ENCODE measurements at regions not wholly inside any gene's neighbourhood (a gene's known extent, or its start where the extent isn't known, plus 50 kb on each side); places are given as distances from the start of the nearest gene placed in this dataset.
"Not testable (repeated sequence)": the region's sequence is repeated elsewhere in the genome, so short reads cannot be mapped to it uniquely, and the experiment has no call there.

DNA sequence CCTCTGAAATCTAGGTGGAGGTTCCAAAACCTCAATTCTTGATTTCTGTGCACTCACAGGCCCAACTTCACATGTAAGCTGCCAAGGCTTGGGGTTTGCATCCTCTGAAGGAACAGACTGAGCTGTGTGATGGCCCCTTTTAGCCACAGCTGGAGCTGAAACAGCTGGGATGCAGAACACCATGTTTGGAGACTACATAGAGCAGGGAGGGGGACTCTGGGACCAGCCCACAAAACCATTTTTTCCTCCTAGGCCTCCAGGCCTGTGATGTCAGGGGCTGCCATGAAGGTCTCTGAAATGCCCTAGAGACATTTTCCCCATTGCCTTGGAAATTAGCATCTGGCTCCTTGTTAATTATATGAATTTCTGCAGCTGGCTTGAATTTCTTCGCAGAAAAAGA, 1025.9 kb upstream of the NOVA1 start:
- no peaks in the 10 kb centered on the region for H3K27me3 Mint-ChIP-seq
- POLR2A ChIA-PET: no interaction called here
- no peak overlapping the region for H3K4me3 Mint-ChIP-seq
- no peak overlapping the region for H3K27ac Mint-ChIP-seq
- ATAC-seq (ENCODE audit: low read depth) (no peak), DNase-seq (no peak)
- no peaks in the 10 kb centered on the region for H3K4me1 Mint-ChIP-seq
- peaks cover 14% of the 10 kb centered on the region for H3K9me3 Mint-ChIP-seq
- no peaks in the 10 kb centered on the region for H3K36me3 Mint-ChIP-seq

DNA sequence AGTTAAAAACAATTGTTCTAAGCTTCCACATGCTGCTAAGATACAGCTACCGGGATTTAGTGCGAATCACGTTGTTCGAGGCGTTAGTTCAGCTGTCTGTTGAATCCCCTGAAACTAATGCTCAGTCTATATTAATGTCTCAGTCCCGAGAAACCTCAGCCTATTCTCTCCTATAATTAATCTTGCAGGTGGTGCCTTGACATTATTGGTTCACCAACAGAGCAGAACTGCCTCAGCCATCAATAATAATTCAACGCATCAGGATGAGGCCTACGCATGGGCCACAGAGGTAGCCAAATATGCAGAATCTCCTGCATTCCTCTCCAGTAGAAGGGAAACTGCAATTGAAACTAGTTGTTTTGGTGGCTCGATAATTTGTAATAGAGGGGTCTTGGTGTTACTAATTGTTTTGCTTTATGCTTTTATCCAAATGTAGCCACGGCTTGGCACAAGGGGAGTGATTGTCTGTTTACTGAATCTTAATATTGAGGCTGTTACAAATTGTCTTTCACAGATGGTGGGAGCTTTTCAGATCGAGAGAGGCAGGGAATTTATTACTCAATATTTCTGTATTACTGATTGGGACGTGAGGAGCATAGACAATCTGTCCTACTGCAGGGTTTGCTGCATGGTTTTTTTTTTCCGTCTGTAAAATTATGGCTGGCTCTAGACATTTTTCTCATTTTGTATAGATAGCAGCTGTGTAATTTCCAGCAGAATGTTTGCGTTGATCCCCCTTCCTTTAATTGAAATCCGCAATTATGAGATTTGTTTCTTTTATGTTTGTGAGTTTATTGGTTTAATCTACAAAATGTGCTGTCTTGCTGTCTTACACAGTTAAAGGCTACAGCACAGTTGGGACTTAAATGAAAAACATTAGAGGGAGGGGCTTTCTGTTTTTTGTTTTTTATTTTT, 1036.5 kb upstream of the NOVA1 start:
- Mint-ChIP-seq H3K36me3 (no peaks in the 10 kb centered on the region), H3K4me3 (no peak overlapping the region), H3K4me1 (no peaks in the 10 kb centered on the region), H3K9me3 (peaks cover 11% of the 10 kb centered on the region), H3K27me3 (no peaks in the 10 kb centered on the region), H3K27ac (no peak overlapping the region)
- DNase-seq (no peak), ATAC-seq (ENCODE audit: low read depth) (no peak)
- POLR2A ChIA-PET: no interaction called here

- DNase-seq; POLR2A ChIA-PET; H3K27ac Mint-ChIP-seq; H3K4me3 Mint-ChIP-seq; H3K4me1 Mint-ChIP-seq; ATAC-seq (ENCODE audit: low read depth); H3K36me3 Mint-ChIP-seq; H3K27me3 Mint-ChIP-seq; H3K9me3 Mint-ChIP-seq: not testable (repeated sequence)
Observed at GRCh38 chr14:27640688-27641087, 1042.9 kb upstream of the NOVA1 start.

GRCh38 chr14:27642251-27642866, 1044.5 kb upstream of the NOVA1 start:
- H3K36me3 Mint-ChIP-seq: no peaks in the 10 kb centered on the region
- no peaks in the 10 kb centered on the region for H3K4me1 Mint-ChIP-seq
- H3K4me3 Mint-ChIP-seq: no peak overlapping the region
- POLR2A ChIA-PET: no interaction called here
- no peaks in the 10 kb centered on the region for H3K27me3 Mint-ChIP-seq
- ATAC-seq (ENCODE audit: low read depth): no peak
- no peak for DNase-seq
- H3K27ac Mint-ChIP-seq: no peak overlapping the region
- H3K9me3 Mint-ChIP-seq: peaks cover 5% of the 10 kb centered on the region

DNA sequence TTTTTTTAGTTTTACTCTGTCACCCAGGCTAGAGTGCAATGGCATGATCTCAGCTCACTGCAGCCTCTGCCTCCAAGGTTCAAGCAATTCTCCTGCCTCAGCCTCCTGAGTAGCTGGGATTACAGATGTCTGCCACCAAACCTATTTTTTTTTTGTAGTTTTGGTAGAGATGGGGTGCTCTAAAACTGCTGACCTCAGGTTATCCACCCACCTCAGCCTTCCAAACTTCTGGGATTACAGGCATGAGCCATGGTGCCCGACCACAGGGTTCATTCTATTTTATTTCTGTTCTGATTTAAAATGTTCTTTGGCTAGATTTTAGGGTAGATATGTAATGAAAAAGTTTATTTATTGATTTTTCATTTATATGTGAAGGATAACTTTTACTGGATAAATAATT, 1062.8 kb upstream of the NOVA1 start:
- no peak overlapping the region for H3K4me3 Mint-ChIP-seq
- POLR2A ChIA-PET: no interaction called here

GRCh38 chr14:27668531-27668930, 1070.7 kb upstream of the NOVA1 start:
- Mint-ChIP-seq H3K36me3 (no peaks in the 10 kb centered on the region), H3K4me1 (no peaks in the 10 kb centered on the region), H3K27ac (no peak overlapping the region), H3K4me3 (no peak overlapping the region), H3K27me3 (no peaks in the 10 kb centered on the region), H3K9me3 (peaks cover 13% of the 10 kb centered on the region)
- no peak for DNase-seq
- no peak for ATAC-seq (ENCODE audit: low read depth)
- POLR2A ChIA-PET: no interaction called here

More for the DNA sequence above, 1062.8 kb upstream of the NOVA1 start:
- Mint-ChIP-seq H3K36me3 (no peaks in the 10 kb centered on the region), H3K27me3 (no peaks in the 10 kb centered on the region), H3K27ac (no peak overlapping the region), H3K9me3 (peaks cover 9% of the 10 kb centered on the region), H3K4me1 (no peaks in the 10 kb centered on the region)
- no peak for ATAC-seq (ENCODE audit: low read depth)
- DNase-seq: no peak

- H3K4me1 Mint-ChIP-seq: no peaks in the 10 kb centered on the region
Observed at GRCh38 chr14:27672047-27672446, 1074.2 kb upstream of the NOVA1 start.

DNA sequence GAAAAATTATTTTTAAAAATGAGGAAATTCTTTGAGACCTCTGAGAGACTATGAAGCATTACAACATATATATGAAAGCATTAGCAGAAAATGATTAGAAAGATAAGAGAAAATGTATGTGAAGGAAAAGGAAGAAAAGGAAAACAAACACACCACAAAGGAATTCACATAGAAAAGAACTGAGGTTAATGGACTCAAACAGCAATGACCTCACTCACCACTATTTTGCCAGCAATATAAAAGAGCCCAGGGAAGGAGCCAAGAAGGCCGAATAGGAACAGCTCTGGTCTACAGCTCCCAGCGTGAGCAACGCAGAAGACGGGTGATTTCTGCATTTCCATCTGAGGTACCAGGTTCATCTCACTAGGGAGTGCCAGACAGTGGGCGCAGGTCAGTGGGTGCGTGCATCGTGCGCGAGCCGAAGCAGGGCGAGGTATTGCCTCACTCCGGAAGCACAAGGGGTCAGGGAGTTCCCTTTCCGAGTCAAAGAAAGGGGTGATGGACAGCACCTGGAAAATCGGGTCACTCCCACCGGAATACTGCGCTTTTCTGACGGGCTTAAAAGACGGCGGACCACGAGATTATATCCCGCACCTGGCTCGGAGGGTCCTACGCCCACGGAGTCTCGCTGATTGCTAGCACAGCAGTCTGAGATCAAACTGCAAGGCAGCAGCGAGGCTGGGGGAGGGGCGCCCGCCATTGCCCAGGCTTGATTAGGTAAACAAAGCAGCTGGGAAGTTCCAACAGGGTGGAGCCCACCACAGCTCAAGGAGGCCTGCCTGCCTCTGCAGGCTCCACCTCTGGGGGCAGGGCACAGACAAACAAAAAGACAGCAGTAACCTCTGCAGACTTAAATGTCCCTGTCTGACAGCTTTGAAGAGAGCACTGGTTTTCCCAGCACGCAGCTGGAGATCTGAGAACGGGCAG, 1075.2 kb upstream of the NOVA1 start:
- H3K36me3 Mint-ChIP-seq; ATAC-seq (ENCODE audit: low read depth); H3K27me3 Mint-ChIP-seq; H3K4me3 Mint-ChIP-seq; H3K9me3 Mint-ChIP-seq; H3K4me1 Mint-ChIP-seq; POLR2A ChIA-PET; DNase-seq; H3K27ac Mint-ChIP-seq: not testable (repeated sequence)

More at GRCh38 chr14:27672047-27672446, 1074.2 kb upstream of the NOVA1 start:
- no peak for ATAC-seq (ENCODE audit: low read depth)
- POLR2A ChIA-PET: interaction anchor here (0.6 kb wide), 1 partner anchor 11 kb away, joined by 3 read pairs; no protein-coding TSS in a partner anchor
- H3K27ac Mint-ChIP-seq: no peak overlapping the region
- H3K9me3 Mint-ChIP-seq: peaks cover 7% of the 10 kb centered on the region
- no peak for DNase-seq
- H3K4me3 Mint-ChIP-seq: no peak overlapping the region
- no peaks in the 10 kb centered on the region for H3K27me3 Mint-ChIP-seq
- no peaks in the 10 kb centered on the region for H3K36me3 Mint-ChIP-seq

DNA sequence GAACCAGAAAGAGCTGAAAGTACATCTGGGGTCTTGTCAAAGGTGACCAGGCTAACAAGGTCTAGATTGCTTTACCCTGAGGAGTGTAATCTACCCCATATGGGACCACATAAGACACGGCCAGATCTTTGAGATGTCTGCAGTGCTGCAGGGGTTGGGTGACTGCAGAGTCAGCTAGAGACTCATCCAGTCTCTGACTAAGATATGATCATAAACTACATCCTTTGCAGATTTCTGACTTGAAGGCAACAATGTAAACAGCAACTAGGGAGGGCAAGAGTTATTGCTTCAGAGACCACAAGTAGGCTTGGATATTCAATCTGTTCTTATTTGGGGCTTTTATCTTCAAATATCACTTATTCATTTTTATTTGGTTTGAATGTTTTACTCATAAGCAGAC, 1080.5 kb upstream of the FOXG1 start:
- Mint-ChIP-seq H3K4me3 (no peak overlapping the region), H3K9me3 (peaks cover 8% of the 10 kb centered on the region), H3K4me1 (no peaks in the 10 kb centered on the region), H3K27me3 (no peaks in the 10 kb centered on the region), H3K36me3 (no peaks in the 10 kb centered on the region), H3K27ac (no peak overlapping the region)
- no peak for ATAC-seq (ENCODE audit: low read depth)
- DNase-seq: no peak
- POLR2A ChIA-PET: no interaction called here

- peaks cover 8% of the 10 kb centered on the region for H3K9me3 Mint-ChIP-seq
- POLR2A ChIA-PET: no interaction called here
- no peak for ATAC-seq (ENCODE audit: low read depth)
- no peak overlapping the region for H3K4me3 Mint-ChIP-seq
- DNase-seq: no peak
- no peak overlapping the region for H3K27ac Mint-ChIP-seq
- H3K36me3 Mint-ChIP-seq: no peaks in the 10 kb centered on the region
- no peaks in the 10 kb centered on the region for H3K27me3 Mint-ChIP-seq
- H3K4me1 Mint-ChIP-seq: no peaks in the 10 kb centered on the region
Observed at GRCh38 chr14:27688841-27689444, 1077.6 kb upstream of the FOXG1 start.

DNA sequence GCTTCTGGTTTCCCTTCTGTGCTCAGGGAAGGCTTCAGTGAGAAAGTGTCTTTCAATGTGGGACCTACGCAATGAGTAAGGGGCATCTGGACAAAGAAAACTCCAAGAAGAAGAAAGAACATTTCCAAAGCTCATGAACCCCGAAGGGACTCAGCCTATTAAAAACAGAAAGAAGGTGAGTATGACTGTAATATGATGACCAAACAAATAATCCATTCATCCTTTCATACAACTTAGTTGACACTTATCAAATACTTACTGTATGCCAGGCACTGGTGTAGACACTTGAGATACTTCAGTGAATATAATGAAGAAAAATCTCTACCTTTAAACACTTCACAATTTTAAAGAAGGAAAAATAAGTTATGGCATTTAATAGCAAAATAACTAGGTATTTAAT, 1054.2 kb upstream of the FOXG1 start:
- H3K9me3 Mint-ChIP-seq: peaks cover 13% of the 10 kb centered on the region
- H3K4me1 Mint-ChIP-seq: no peaks in the 10 kb centered on the region
- ATAC-seq (ENCODE audit: low read depth): no peak
- H3K27me3 Mint-ChIP-seq: no peaks in the 10 kb centered on the region
- no peak overlapping the region for H3K27ac Mint-ChIP-seq
- POLR2A ChIA-PET: no interaction called here
- H3K36me3 Mint-ChIP-seq: no peaks in the 10 kb centered on the region
- no peak for DNase-seq
- H3K4me3 Mint-ChIP-seq: no peak overlapping the region

- DNase-seq (no peak), ATAC-seq (ENCODE audit: low read depth) (no peak)
- Mint-ChIP-seq H3K4me1 (no peaks in the 10 kb centered on the region), H3K27me3 (no peaks in the 10 kb centered on the region), H3K4me3 (no peak overlapping the region), H3K27ac (no peak overlapping the region), H3K36me3 (no peaks in the 10 kb centered on the region), H3K9me3 (peaks cover 19% of the 10 kb centered on the region)
- POLR2A ChIA-PET: no interaction called here
Observed at GRCh38 chr14:27715561-27715960, 1051.0 kb upstream of the FOXG1 start.

DNA sequence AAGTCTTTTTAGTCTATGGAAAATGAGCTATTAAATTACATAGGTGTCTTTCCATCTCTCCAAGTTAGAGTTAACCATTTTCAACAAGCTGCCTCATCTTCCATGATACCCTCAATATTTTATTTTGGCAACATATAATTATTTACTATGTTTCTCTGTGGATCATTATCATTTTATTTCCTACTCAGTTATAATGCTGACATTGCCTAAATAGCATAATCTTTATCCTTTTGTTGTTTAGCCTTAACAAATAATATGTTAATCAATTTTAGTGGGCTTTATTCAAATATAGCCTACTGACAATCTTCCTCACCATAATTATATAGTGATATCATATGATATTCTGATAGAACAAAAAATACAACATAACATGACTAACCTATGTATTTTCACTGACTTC, 1044.8 kb upstream of the FOXG1 start:
- no peak overlapping the region for H3K27ac Mint-ChIP-seq
- no peaks in the 10 kb centered on the region for H3K27me3 Mint-ChIP-seq
- H3K4me3 Mint-ChIP-seq: no peak overlapping the region
- ATAC-seq (ENCODE audit: low read depth) (no peak), DNase-seq (no peak)
- H3K36me3 Mint-ChIP-seq: no peaks in the 10 kb centered on the region
- no peaks in the 10 kb centered on the region for H3K4me1 Mint-ChIP-seq
- POLR2A ChIA-PET: no interaction called here
- peaks cover 15% of the 10 kb centered on the region for H3K9me3 Mint-ChIP-seq
